K562 (cell line): ENCODE measurements at regions not wholly inside any gene's neighbourhood (a gene's known extent, or its start where the extent isn't known, plus 50 kb on each side); places are given as distances from the start of the nearest gene placed in this dataset.
A peak's percentile ranks its signal among the peaks of the same experiment; 100 is the strongest.

Experiments
- ADNP ChIP-seq: fragments of 200-800 bp; sonication (Bioruptor generic); IDR thresholded peaks from 2 replicates; pipeline ENCODE4 v1.6.1; 2016; ENCODE audit warnings: missing genetic modification characterization, missing compliant biosample characterization
- CBX5 ChIP-seq: IDR thresholded peaks from 2 replicates; pipeline ENCODE4 v1.6.1; 2014; ENCODE audit warnings: low read depth, borderline replicate concordance
- CBX8 ChIP-seq: fragments of 200-600 bp; sonication (generic); IDR thresholded peaks from 2 replicates; pipeline ENCODE4 v1.6.1; 2012; ENCODE audit warnings: borderline replicate concordance, mixed run types, low read depth, mild to moderate bottlenecking, moderate library complexity, mixed read lengths, low read length, control low read depth, inconsistent platforms; ENCODE audit not compliant: poor library complexity, severe bottlenecking; ENCODE audit errors: extremely low read depth
- ETS2 ChIP-seq: IDR thresholded peaks from 2 replicates; pipeline ENCODE4 v1.6.1; 2016; ENCODE audit warnings: borderline replicate concordance, missing genetic modification characterization, mild to moderate bottlenecking, moderate library complexity, missing compliant biosample characterization; ENCODE audit not compliant: poor library complexity, severe bottlenecking
- FIP1L1 ChIP-seq: fragments of 200-400 bp; formaldehyde crosslinking; IDR thresholded peaks from 2 replicates; pipeline ENCODE4 v1.6.1; 2018; ENCODE audit warnings: mild to moderate bottlenecking, low read depth, low read length; ENCODE audit not compliant: poor library complexity, severe bottlenecking
- FOXK2 ChIP-seq, 2 experiments: fragments of 450-650 bp; IDR thresholded peaks in 1 of 2; conservative IDR thresholded peaks in 1 of 2; 2 replicates each; pipeline ENCODE4 v1.6.1; 2016; ENCODE audit warnings: low read depth in 2 of 2, mild to moderate bottlenecking in 1 of 2
- GTF2F1 ChIP-seq: IDR thresholded peaks from 2 replicates; pipeline ENCODE4 v1.6.1; 2011; ENCODE audit warnings: low read depth, low read length, improper control_type of control experiment
- HNRNPH1 ChIP-seq: fragments of 200-400 bp; formaldehyde crosslinking; optimal IDR thresholded peaks from 2 replicates; pipeline ENCODE3; 2017; ENCODE audit warnings: low read depth, mild to moderate bottlenecking, low read length, moderate library complexity
- ILK ChIP-seq: fragments of 450-650 bp; IDR thresholded peaks from 2 replicates; pipeline ENCODE4 v1.6.1; 2016; ENCODE audit warnings: missing genetic modification characterization, low read depth, mild to moderate bottlenecking, missing compliant biosample characterization, moderate library complexity, borderline replicate concordance
- KDM2B ChIP-seq: fragments of 250-450 bp; sonication (Bioruptor Pico); IDR thresholded peaks from 2 replicates; pipeline ENCODE4 v1.8.0; 2021; ENCODE audit warnings: mild to moderate bottlenecking, moderate library complexity
- MAFG ChIP-seq: fragments of 450-650 bp; conservative IDR thresholded peaks from 2 replicates; pipeline ENCODE4 v1.6.1; 2016; ENCODE audit warnings: missing genetic modification characterization, missing compliant biosample characterization
- SMARCE1 ChIP-seq: fragments of 450-650 bp; IDR thresholded peaks from 2 replicates; pipeline ENCODE4 v1.7.1; 2016; ENCODE audit warnings: mild to moderate bottlenecking
- SPI1 ChIP-seq: IDR thresholded peaks from 2 replicates; pipeline ENCODE4 v1.6.1; 2011; ENCODE audit warnings: low read depth, low read length, control low read depth, borderline replicate concordance
- SRSF7 ChIP-seq: fragments of 200-400 bp; formaldehyde crosslinking; optimal IDR thresholded peaks from 2 replicates; pipeline ENCODE3; 2017; ENCODE audit warnings: mild to moderate bottlenecking, low read depth, low read length
- THRA ChIP-seq: fragments of 450-650 bp; IDR thresholded peaks from 2 replicates; pipeline ENCODE4 v1.6.1; 2017; ENCODE audit warnings: mild to moderate bottlenecking, moderate library complexity
- ZBTB7A ChIP-seq: IDR thresholded peaks from 2 replicates; pipeline ENCODE4 v1.6.1; 2011; ENCODE audit warnings: low read depth, mild to moderate bottlenecking, low read length, moderate library complexity, borderline replicate concordance; ENCODE audit not compliant: control insufficient read depth
- ZNF274 ChIP-seq: IDR thresholded peaks from 2 replicates; pipeline ENCODE4 v1.6.1; 2011; ENCODE audit warnings: low read depth, mild to moderate bottlenecking, low read length, moderate library complexity, borderline replicate concordance
- ZNF695 ChIP-seq: fragments of 450-650 bp; formaldehyde crosslinking; IDR thresholded peaks from 2 replicates; pipeline ENCODE4 v1.4.0; 2020; ENCODE audit warnings: mild to moderate bottlenecking, moderate library complexity
- ZNF707 ChIP-seq: fragments of 250-450 bp; sonication (Bioruptor Pico); conservative IDR thresholded peaks from 2 replicates; pipeline ENCODE4 v1.8.0; 2022; ENCODE audit warnings: inconsistent platforms, mild to moderate bottlenecking, moderate library complexity
- ZNF785 ChIP-seq: fragments of 250-450 bp; sonication (Bioruptor Pico); IDR thresholded peaks from 2 replicates; pipeline ENCODE4 v1.4.0; 2020; ENCODE audit warnings: mild to moderate bottlenecking
- TF ChIP-seq, protein P1 (sequence below): fragments of 450-650 bp; IDR thresholded peaks from 2 replicates; pipeline ENCODE4 v1.7.0; 2016; ENCODE audit warnings: borderline replicate concordance
- TF ChIP-seq, protein P2 (sequence below): sonication (generic); formaldehyde crosslinking; IDR thresholded peaks from 2 replicates; pipeline ENCODE4 v1.8.0; 2022; ENCODE audit warnings: mild to moderate bottlenecking, missing genetic modification reagents, borderline replicate concordance
- TF ChIP-seq, protein P3 (sequence below): fragments of 250-450 bp; sonication (Bioruptor Pico); IDR thresholded peaks from 2 replicates; pipeline ENCODE4 v1.5.0; 2021

- TF ChIP-seq, protein P1, sequence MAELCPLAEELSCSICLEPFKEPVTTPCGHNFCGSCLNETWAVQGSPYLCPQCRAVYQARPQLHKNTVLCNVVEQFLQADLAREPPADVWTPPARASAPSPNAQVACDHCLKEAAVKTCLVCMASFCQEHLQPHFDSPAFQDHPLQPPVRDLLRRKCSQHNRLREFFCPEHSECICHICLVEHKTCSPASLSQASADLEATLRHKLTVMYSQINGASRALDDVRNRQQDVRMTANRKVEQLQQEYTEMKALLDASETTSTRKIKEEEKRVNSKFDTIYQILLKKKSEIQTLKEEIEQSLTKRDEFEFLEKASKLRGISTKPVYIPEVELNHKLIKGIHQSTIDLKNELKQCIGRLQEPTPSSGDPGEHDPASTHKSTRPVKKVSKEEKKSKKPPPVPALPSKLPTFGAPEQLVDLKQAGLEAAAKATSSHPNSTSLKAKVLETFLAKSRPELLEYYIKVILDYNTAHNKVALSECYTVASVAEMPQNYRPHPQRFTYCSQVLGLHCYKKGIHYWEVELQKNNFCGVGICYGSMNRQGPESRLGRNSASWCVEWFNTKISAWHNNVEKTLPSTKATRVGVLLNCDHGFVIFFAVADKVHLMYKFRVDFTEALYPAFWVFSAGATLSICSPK: no peak
- TF ChIP-seq ILK (tag): no peak
- TF ChIP-seq, protein P2, sequence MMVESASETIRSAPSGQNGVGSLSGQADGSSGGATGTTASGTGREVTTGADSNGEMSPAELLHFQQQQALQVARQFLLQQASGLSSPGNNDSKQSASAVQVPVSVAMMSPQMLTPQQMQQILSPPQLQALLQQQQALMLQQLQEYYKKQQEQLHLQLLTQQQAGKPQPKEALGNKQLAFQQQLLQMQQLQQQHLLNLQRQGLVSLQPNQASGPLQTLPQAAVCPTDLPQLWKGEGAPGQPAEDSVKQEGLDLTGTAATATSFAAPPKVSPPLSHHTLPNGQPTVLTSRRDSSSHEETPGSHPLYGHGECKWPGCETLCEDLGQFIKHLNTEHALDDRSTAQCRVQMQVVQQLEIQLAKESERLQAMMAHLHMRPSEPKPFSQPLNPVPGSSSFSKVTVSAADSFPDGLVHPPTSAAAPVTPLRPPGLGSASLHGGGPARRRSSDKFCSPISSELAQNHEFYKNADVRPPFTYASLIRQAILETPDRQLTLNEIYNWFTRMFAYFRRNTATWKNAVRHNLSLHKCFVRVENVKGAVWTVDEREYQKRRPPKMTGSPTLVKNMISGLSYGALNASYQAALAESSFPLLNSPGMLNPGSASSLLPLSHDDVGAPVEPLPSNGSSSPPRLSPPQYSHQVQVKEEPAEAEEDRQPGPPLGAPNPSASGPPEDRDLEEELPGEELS (CRISPR knock-in tag): no peak
- no peak for TF ChIP-seq ZNF695 (CRISPR knock-in tag)
- no peak for TF ChIP-seq ETS2
- TF ChIP-seq ZNF274: no peak
- TF ChIP-seq SMARCE1: no peak
- TF ChIP-seq, protein P3, sequence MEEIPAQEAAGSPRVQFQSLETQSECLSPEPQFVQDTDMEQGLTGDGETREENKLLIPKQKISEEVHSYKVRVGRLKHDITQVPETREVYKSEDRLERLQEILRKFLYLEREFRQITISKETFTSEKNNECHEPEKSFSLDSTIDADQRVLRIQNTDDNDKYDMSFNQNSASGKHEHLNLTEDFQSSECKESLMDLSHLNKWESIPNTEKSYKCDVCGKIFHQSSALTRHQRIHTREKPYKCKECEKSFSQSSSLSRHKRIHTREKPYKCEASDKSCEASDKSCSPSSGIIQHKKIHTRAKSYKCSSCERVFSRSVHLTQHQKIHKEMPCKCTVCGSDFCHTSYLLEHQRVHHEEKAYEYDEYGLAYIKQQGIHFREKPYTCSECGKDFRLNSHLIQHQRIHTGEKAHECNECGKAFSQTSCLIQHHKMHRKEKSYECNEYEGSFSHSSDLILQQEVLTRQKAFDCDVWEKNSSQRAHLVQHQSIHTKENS (CRISPR knock-in tag): no peak
- peak; percentile 44; the same call in 1 of the 2 replicates for TF ChIP-seq CBX5
- TF ChIP-seq ADNP (tag): no peak
- TF ChIP-seq MAFG (tag): no peak
- TF ChIP-seq CBX8: no peak
- TF ChIP-seq KDM2B: no peak
- no peak; the same call in 1 of the 2 replicates for TF ChIP-seq ZNF785 (CRISPR knock-in tag)
- no peak for TF ChIP-seq ZBTB7A
- TF ChIP-seq THRA: no peak
- no peak for TF ChIP-seq FOXK2 (conservative IDR thresholded peaks at IDR 0.05 in 1 of 2, IDR thresholded peaks at IDR 0.05 in 1 of 2; ENCODE audit: low read depth in 2 of 2)
- no peak for TF ChIP-seq SPI1
- TF ChIP-seq FIP1L1: no peak
- TF ChIP-seq SRSF7: no peak
- no peak for TF ChIP-seq HNRNPH1
- TF ChIP-seq ZNF707 (CRISPR knock-in tag): no peak
- TF ChIP-seq GTF2F1: no peak
Observed at GRCh38 chr22:20639750-20640149, 132.3 kb downstream of the MED15 start (continued).
